ENCODE measurements at regions not wholly inside any gene's neighbourhood (a gene's known extent, or its start where the extent isn't known, plus 50 kb on each side); places are given as distances from the start of the nearest gene placed in this dataset.
"Not testable (repeated sequence)": the region's sequence is repeated elsewhere in the genome, so short reads cannot be mapped to it uniquely, and the experiment has no call there.

- no peak for DNase-seq
Observed at GRCh38 chr4:14419516-14419915, 582.8 kb upstream of the CPEB2 start.

GRCh38 chr4:14426297-14426696, 576.0 kb upstream of the CPEB2 start:
- not testable (repeated sequence) for DNase-seq

- no peak for DNase-seq
Observed at GRCh38 chr4:14428125-14428524, 574.2 kb upstream of the CPEB2 start.

- DNase-seq, result no peak
Observed at GRCh38 chr4:14431155-14432134, 570.8 kb upstream of the CPEB2 start.

GRCh38 chr4:14434483-14434882, 567.8 kb upstream of the CPEB2 start:
- DNase-seq, result no peak

GRCh38 chr4:14434916-14435315, 567.4 kb upstream of the CPEB2 start:
- DNase-seq, result no peak

GRCh38 chr4:14441561-14441960, 560.7 kb upstream of the CPEB2 start:
- no peak for DNase-seq

GRCh38 chr4:14445882-14446281, 556.4 kb upstream of the CPEB2 start:
- DNase-seq, result no peak

GRCh38 chr4:14446311-14446710, 556.0 kb upstream of the CPEB2 start:
- no peak for DNase-seq

- DNase-seq, result no peak
Observed at GRCh38 chr4:14446904-14447303, 555.4 kb upstream of the CPEB2 start.

GRCh38 chr4:14449308-14449707, 553.0 kb upstream of the CPEB2 start:
- DNase-seq, result no peak

- no peak for DNase-seq
Observed at GRCh38 chr4:14452001-14452400, 550.3 kb upstream of the CPEB2 start.

- DNase-seq, result no peak
Observed at GRCh38 chr4:14452764-14453163, 549.5 kb upstream of the CPEB2 start.

GRCh38 chr4:14458463-14458862, 543.8 kb upstream of the CPEB2 start:
- DNase-seq, result no peak

GRCh38 chr4:14465057-14465456, 537.2 kb upstream of the CPEB2 start:
- DNase-seq, result no peak

- DNase-seq, result no peak
Observed at GRCh38 chr4:14465507-14465906, 536.8 kb upstream of the CPEB2 start.

- DNase-seq, result no peak
Observed at GRCh38 chr4:14478504-14478903, 523.8 kb upstream of the CPEB2 start.

GRCh38 chr4:14496408-14496807, 505.9 kb upstream of the CPEB2 start:
- no peak for DNase-seq

- DNase-seq, result no peak
Observed at GRCh38 chr4:14496969-14497368, 505.3 kb upstream of the CPEB2 start.

GRCh38 chr4:14504162-14504561, 498.1 kb upstream of the CPEB2 start:
- no peak for DNase-seq

GRCh38 chr4:14513471-14513870, 488.8 kb upstream of the CPEB2 start:
- DNase-seq, result no peak

- no peak for DNase-seq
Observed at GRCh38 chr4:14515556-14515955, 486.7 kb upstream of the CPEB2 start.

- peak in 1 of 56 donors; percentile 2 for DNase-seq
Observed at GRCh38 chr4:14518136-14518535, 484.1 kb upstream of the CPEB2 start.
